Medulla oblongata (tissue), 1 donor: ENCODE measurements at regions not wholly inside any gene's neighbourhood (a gene's known extent, or its start where the extent isn't known, plus 50 kb on each side); places are given as distances from the start of the nearest gene placed in this dataset.

Experiments
- DNase-seq: peaks from one replicate; pipeline ENCODE4 v3.0.0-alpha.2; 2015; ENCODE audit errors: extremely low spot score

- no peak for DNase-seq
Observed at GRCh38 chr13:88086577-88086976, 415.4 kb downstream of the SLITRK5 start.

- no peak for DNase-seq
Observed at GRCh38 chr13:88097541-88097940, 426.4 kb downstream of the SLITRK5 start.

GRCh38 chr13:88103824-88104223, 432.7 kb downstream of the SLITRK5 start:
- DNase-seq, result no peak

GRCh38 chr13:88104576-88104975, 433.4 kb downstream of the SLITRK5 start:
- no peak for DNase-seq

GRCh38 chr13:88107570-88107969, 436.4 kb downstream of the SLITRK5 start:
- DNase-seq, result no peak

- no peak for DNase-seq
Observed at GRCh38 chr13:88112526-88112925, 441.4 kb downstream of the SLITRK5 start.

- no peak for DNase-seq
Observed at GRCh38 chr13:88115976-88116375, 444.8 kb downstream of the SLITRK5 start.

- DNase-seq, result no peak
Observed at GRCh38 chr13:88118952-88119351, 447.8 kb downstream of the SLITRK5 start.

GRCh38 chr13:88124142-88124541, 453.0 kb downstream of the SLITRK5 start:
- DNase-seq, result no peak

GRCh38 chr13:88125055-88125454, 453.9 kb downstream of the SLITRK5 start:
- DNase-seq, result no peak

- DNase-seq, result no peak
Observed at GRCh38 chr13:88136098-88136790, 465.1 kb downstream of the SLITRK5 start.

- DNase-seq, result no peak
Observed at GRCh38 chr13:88142653-88143052, 471.5 kb downstream of the SLITRK5 start.

GRCh38 chr13:88144580-88144979, 473.4 kb downstream of the SLITRK5 start:
- no peak for DNase-seq

GRCh38 chr13:88153353-88153752, 482.2 kb downstream of the SLITRK5 start:
- no peak for DNase-seq

- no peak for DNase-seq
Observed at GRCh38 chr13:88154001-88154400, 482.8 kb downstream of the SLITRK5 start.

GRCh38 chr13:88162076-88162702, 491.0 kb downstream of the SLITRK5 start:
- no peak for DNase-seq

- DNase-seq, result no peak
Observed at GRCh38 chr13:88176231-88176630, 505.1 kb downstream of the SLITRK5 start.

GRCh38 chr13:88183440-88183839, 512.3 kb downstream of the SLITRK5 start:
- no peak for DNase-seq

- DNase-seq, result no peak
Observed at GRCh38 chr13:88188986-88189385, 517.8 kb downstream of the SLITRK5 start.

- no peak for DNase-seq
Observed at GRCh38 chr13:88189728-88190127, 518.6 kb downstream of the SLITRK5 start.

GRCh38 chr13:88196106-88196505, 524.9 kb downstream of the SLITRK5 start:
- no peak for DNase-seq

- DNase-seq, result no peak
Observed at GRCh38 chr13:88217372-88217771, 546.2 kb downstream of the SLITRK5 start.

GRCh38 chr13:88217883-88218282, 546.7 kb downstream of the SLITRK5 start:
- no peak for DNase-seq

GRCh38 chr13:88223958-88224357, 552.8 kb downstream of the SLITRK5 start:
- DNase-seq, result no peak
